HEK293T (cell line): ENCODE measurements at regions not wholly inside any gene's neighbourhood (a gene's known extent, or its start where the extent isn't known, plus 50 kb on each side); places are given as distances from the start of the nearest gene placed in this dataset.

Experiments used
- CTCF ChIA-PET: fragments of 350-600 bp; formaldehyde crosslinking; extraction: SDS; loops from one replicate; lab custom pipeline; 2021; ENCODE audit warnings: antibody characterized with exemption, inconsistent platforms; lab: Yijun Ruan, JAX
- POLR2A ChIA-PET: fragments of 350-600 bp; formaldehyde crosslinking; extraction: SDS; loops from one replicate; lab custom pipeline; 2020; ENCODE audit warnings: antibody characterized with exemption, inconsistent platforms; lab: Yijun Ruan, JAX
- DNase-seq: peaks from one replicate; pipeline ENCODE4 v3.0.0; 2012; ENCODE audit warnings: mixed read lengths; ENCODE audit errors: extremely low spot score
- BHLHE40 ChIP-seq: fragments of 450-650 bp; IDR thresholded peaks from 2 replicates; pipeline ENCODE4 v1.6.1; 2016; ENCODE audit warnings: mild to moderate bottlenecking, moderate library complexity, borderline replicate concordance
- ELF4 ChIP-seq: fragments of 450-650 bp; IDR thresholded peaks from 2 replicates; pipeline ENCODE4 v1.6.1; 2017; ENCODE audit warnings: antibody characterized with exemption
- FOXA1 ChIP-seq: fragments of 450-650 bp; IDR thresholded peaks from 2 replicates; pipeline ENCODE4 v1.6.1; 2016; ENCODE audit warnings: mild to moderate bottlenecking
- FOXK2 ChIP-seq: fragments of 450-650 bp; IDR thresholded peaks from 2 replicates; pipeline ENCODE4 v1.6.1; 2016; ENCODE audit warnings: mild to moderate bottlenecking
- FOXM1 ChIP-seq: fragments of 450-650 bp; IDR thresholded peaks from 2 replicates; pipeline ENCODE4 v1.6.1; 2017; ENCODE audit warnings: mild to moderate bottlenecking, borderline replicate concordance
- HDGF ChIP-seq: fragments of 450-650 bp; IDR thresholded peaks from 2 replicates; pipeline ENCODE4 v1.6.1; 2017; ENCODE audit warnings: antibody characterized with exemption, borderline replicate concordance
- L3MBTL2 ChIP-seq: fragments of 450-650 bp; conservative IDR thresholded peaks from 2 replicates; pipeline ENCODE4 v1.6.1; 2016; ENCODE audit warnings: mild to moderate bottlenecking
- LEF1 ChIP-seq: fragments of 450-650 bp; IDR thresholded peaks from 2 replicates; pipeline ENCODE4 v1.6.1; 2017; ENCODE audit warnings: mild to moderate bottlenecking, borderline replicate concordance
- NFRKB ChIP-seq: fragments of 450-650 bp; IDR thresholded peaks from 2 replicates; pipeline ENCODE4 v1.6.1; 2016; ENCODE audit warnings: mild to moderate bottlenecking, moderate library complexity
- SP1 ChIP-seq: fragments of 450-650 bp; IDR thresholded peaks from 2 replicates; pipeline ENCODE4 v1.6.1; 2017
- SUZ12 ChIP-seq: fragments of 450-650 bp; IDR thresholded peaks from 2 replicates; pipeline ENCODE4 v1.6.1; 2016; ENCODE audit warnings: mild to moderate bottlenecking
- TARDBP ChIP-seq: fragments of 450-650 bp; IDR thresholded peaks from 2 replicates; pipeline ENCODE4 v1.6.1; 2016
- ZNF384 ChIP-seq: fragments of 450-650 bp; IDR thresholded peaks from 2 replicates; pipeline ENCODE4 v1.6.1; 2016
- TF ChIP-seq, protein P1 (sequence below): fragments of 450-650 bp; IDR thresholded peaks from 2 replicates; pipeline ENCODE4 v1.6.1; 2016

DNA sequence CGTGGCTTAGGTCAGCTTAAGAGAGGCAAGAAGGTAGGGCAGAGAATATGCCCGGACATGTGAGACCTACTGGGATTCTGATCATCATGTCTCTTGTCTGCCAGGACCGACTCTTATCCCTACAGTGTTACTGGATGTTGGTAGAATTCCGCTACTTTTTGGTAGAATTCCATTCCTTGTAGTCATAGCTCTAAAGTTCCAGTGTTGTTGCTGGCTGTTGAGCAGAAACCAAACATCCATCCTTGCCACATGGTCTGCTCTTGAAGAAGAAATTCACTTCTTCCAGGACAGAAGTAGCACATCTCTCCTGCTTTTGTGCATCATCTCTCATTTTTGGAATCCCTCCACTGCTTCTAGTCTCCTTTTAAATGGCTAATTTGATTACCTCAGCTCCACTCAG, 453.7 kb downstream of the RPL10L start:
- no peak for TF ChIP-seq ELF4
- TF ChIP-seq ZNF384 = no peak
- no peak for TF ChIP-seq LEF1
- no peak for TF ChIP-seq FOXA1
- no peak for TF ChIP-seq FOXK2
- no peak for TF ChIP-seq NFRKB
- TF ChIP-seq FOXM1 = no peak
- TF ChIP-seq, protein P1, sequence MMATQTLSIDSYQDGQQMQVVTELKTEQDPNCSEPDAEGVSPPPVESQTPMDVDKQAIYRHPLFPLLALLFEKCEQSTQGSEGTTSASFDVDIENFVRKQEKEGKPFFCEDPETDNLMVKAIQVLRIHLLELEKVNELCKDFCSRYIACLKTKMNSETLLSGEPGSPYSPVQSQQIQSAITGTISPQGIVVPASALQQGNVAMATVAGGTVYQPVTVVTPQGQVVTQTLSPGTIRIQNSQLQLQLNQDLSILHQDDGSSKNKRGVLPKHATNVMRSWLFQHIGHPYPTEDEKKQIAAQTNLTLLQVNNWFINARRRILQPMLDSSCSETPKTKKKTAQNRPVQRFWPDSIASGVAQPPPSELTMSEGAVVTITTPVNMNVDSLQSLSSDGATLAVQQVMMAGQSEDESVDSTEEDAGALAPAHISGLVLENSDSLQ = no peak
- TF ChIP-seq BHLHE40 = no peak
- no peak for TF ChIP-seq L3MBTL2
- no peak for TF ChIP-seq SUZ12
- TF ChIP-seq SP1 = no peak
- no peak for TF ChIP-seq HDGF
- TF ChIP-seq TARDBP = no peak
- ChIA-PET POLR2A (no interaction called here), CTCF (no interaction called here)
- DNase-seq = no peak
